GM21515 (cell line): ENCODE measurements at regions not wholly inside any gene's neighbourhood (a gene's known extent, or its start where the extent isn't known, plus 50 kb on each side); places are given as distances from the start of the nearest gene placed in this dataset.
"Not testable (repeated sequence)": the region's sequence is repeated elsewhere in the genome, so short reads cannot be mapped to it uniquely, and the experiment has no call there.

ENCODE experiments used
- ATAC-seq: cut with Tn5 transposase; IDR thresholded peaks from one replicate; pipeline ENCODE4 v1.9.1; 2021; ENCODE audit not compliant: unreplicated experiment

DNA sequence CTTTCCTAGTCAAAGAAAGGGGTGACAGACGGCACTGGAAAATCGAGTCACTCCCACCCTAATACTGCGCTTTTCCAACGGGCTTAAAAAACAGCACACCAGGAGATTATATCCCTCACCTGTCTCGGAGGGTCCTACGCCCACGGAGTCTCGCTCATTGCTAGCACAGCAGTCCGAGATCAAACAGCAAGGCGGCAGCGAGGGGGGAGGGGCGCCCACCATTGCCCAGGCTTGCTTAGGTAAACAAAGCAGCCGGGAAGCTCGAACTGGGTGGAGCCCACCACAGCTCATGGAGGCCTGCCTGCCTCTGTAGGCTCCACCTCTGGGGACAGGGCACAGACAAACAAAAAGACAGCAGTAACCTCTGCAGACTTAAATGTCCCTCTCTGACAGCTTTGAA, 280.7 kb downstream of the TFAP2A start:
- not testable (repeated sequence) for ATAC-seq

DNA sequence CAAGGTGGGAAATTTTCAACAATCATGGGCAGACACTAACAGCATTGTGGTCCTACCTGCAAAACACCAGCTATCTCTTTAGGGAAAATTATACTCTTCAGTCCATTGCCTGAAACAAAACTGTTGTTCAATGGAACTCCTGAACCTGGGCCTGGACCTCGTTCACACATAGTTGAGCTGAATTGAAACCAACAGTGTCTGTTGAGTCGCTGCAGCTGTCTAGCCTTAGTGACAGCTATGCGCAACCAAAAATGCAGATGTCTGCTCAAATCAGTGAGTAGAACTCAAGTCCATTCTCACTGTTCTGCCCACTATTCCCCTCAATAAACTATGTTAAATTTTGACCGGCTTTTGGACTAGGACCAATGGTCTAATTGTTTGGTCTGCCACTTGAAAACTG, 286.2 kb downstream of the TFAP2A start:
- ATAC-seq, result no peak

DNA sequence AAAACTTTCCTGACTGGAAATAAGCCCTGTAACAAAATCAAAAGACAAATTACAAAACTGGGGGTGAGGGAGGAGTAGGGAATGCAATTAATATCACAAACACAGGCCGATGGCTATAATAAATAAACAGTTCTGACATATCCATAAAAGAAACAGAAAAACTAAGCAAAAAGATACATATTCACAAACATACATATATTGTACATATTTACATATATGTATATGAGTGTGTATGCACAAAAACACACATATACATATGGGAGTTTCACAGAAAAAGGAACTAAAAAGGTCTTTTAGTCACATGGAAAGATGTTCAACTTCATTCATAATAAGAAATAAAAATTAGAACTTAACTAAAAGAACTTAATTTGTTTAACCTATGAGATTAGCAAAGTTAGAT, 292.7 kb downstream of the TFAP2A start:
- no peak for ATAC-seq

DNA sequence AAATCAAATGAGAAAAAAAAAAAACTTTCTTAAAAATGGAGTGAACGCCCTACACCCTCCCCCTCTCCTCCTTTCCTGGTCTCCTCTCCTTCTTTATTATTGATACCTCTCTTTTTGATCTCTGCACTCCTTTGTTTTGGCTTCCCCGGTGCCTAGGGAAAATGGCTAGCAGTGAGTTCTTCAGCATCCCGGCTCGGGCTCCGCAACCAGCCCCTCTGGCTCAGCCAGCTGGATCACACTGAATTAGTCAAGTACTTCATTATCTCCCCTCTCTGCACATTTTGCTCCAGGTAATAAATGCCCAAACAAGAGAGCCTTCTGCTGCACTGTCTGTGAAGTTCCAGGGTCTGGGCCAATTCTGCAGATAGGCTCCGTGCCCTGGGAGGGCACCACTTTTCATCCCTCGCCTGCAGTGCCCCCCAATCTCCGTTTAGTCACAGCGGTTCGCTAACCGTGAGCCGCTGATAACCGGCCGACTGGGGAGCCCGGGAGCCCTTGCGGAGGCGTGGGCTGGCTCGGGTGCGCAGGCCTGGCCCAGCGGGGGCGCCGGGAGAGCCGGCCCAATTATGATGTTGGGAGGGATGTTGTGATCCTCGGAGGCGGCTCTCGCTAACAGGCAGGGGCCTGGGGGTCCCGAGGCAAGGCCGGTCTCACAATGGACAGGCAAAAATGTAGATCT, 301.9 kb downstream of the TFAP2A start:
- ATAC-seq, result no peak

DNA sequence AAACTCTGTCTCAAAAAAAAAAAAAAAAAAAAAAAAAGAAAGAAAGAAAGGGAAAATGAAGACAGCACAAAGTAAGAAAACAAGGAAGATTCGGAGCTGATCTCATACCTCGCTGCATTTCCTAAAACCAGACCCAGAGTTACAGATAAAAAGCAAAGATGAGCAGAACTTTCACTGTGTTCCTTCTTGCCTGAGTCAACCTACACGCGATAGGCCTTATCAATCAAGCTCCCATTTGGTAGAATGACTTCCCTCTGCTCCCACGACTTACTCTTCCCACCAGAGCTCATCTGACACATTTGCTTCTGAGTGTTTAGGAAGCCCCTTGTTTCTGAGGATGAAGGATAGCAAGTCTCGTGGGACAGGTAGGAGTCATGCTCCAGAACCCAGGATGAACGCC, 302.9 kb downstream of the TFAP2A start:
- ATAC-seq, result no peak

DNA sequence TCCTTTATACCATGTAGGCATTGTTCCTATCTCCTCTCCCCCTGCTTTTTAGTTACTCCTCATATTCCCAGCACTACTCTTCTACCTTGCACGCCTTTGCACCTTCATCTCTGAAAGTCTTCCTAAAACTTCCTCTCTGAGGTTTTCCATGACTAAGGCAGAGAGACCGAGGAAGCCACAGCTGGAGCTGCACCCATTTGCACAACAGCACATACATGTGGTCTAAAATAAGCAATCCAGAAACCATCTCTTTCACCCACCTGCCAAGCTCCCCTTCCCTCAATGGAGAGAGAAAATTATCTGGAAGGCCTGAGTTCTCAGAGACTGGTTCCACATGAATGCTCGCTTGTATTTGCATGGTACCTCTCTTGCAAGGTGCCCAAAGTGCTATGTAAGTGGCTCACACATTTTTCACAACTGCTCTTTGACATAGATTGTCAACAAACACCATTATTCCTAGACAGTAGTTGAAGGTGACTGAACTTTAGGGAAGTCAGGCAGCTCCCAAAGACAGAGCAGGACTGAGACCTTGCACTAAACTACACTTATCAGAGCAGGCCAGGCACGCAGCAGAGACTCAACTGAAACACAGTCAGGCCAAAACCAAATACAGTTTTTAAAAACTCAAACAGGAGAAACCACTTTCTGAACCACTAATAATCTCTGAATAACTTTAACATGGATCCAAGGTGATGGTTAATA, 313.2 kb downstream of the TFAP2A start:
- no peak for ATAC-seq

DNA sequence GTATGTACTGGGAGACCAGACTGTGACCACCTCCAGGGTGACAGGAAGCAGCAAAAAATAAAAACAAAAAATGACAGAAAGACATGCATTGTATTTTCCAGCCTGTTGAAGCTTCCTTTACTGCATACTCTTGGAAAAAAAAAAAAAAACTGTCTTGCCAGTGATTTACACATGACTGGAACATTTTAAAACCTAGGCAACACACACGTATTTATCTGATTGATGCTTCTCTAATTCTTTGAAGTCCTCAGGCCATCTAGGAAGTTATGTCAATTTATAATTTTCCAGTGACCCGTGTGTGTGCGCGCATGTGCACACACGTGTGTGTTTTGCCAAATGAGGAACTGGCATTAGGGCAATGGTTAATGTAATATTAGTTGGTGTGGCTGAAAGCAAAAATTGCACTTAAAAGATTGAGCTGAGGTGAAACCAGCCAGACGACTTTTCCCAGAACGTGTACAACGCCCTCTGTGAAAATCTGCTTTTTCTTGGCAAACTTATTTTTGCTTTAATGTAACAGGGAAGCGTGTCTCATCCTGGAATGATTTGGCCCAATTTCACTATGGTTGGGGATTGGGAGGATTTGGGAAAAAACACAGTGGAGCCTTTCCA, 315.2 kb downstream of the TFAP2A start:
- ATAC-seq, result no peak

DNA sequence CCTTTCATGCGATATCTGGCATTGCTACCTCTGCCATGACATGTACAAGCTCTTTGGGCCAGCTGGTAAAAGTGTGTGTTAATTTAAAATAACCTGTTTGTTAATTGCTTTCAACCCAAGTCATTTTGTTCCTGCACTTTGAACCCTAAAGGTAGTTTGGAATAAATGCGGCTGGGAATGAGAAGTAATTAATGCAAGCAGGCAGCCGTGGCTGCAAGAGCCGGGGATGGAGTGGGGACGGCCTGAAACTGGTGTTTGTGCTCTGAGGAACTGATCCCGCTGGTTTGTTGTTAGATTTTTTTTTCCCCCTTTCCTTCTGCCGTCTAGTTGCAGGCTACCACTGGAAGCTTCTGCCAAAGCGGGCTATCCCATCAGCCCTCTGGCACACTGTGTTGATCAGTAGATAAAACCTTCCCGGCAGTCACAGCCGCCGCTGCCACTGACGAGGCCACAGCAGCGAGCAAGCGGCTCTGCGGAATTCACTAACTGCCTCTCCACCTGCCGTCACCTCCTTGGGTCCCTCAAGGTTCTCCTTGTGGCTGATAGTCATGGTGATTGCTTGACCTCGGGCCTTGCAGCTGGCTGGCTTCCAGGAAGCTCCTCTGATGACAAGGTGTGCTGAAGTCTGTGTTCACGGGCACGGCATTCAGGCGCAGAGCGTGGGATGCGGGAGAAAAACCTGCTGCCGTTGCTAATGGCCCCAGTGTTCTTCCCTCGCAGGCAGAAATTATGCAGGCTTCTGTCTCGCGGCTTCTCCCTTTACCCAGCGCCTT, 315.9 kb downstream of the TFAP2A start:
- ATAC-seq, result no peak

DNA sequence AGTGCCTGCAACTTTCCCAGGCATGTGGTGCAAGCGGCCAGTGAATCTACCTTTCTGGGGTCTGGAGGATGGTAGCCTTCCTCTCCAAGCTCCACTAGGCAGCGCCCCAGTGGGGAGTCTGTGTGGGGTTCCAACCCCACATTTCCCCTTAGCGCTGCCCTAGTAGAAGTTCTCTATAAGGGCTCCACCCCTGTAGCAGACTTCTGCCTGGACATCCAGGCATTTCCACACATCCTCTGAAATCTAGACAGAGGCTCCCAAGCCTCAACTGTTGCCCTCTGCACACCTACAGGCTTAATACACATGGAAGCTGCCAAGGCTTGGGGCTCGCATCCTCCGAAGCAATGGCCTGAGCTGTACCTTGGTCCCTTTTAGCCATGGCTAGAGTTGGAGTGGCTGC, 321.6 kb downstream of the TFAP2A start:
- no peak for ATAC-seq

DNA sequence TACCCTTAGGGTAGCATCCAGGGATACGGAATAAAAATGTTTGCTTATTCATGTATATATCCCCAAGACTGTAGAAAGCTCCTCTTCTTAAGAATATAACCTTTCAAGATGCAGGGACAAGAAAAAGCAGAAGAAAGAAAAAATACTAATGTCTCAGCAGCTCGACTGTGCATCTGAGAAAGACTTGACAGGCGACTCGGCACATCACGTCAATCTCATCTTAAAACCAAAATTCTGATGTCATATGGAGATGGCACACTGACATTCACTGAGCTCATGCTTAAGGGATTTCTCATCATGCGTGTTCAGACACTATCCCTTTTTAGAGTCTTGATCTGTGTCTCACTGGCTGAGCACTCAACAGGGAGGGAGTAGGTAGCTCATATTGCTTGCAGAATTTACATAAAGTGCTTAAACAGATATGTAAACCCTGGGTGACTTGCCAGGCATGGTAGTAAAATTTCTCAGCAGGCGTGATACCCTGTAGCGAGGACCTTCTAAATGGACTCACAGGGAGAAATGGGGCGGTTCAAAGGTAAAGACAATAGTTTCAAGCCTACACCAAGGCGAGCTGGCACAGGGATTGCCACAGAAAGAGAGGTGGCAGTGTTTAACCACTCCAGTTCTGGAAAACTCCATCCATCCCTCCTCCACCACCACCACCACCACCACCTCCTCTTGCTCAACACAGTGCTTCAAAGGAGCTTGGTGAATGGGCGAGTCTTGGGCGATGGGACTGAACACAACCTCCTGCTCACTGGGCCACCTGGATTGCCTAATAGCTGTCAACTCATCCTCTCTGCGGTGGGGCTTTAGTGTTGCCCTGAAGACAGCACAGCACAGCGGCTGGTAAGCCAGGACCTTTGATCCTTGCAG, 330.5 kb downstream of the TFAP2A start:
- ATAC-seq, result no peak

DNA sequence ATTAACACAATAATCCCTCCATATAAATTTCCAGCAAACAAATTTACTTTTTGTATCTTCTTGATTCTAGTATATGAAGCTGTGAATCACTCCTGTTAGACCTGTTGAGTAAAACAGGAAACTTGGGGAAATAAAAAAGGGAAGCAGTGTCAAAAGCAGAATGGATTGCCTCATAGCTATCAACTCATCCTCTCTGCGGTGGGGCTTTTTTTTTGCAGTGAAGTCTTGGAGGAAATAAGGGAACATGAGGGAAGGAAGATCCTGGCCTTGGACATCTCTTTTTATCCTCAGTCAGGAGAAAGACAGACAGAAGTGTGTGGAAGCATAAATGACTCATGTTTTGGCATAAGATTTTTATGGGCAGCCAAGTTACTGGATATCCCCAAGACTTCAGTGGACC, 332.5 kb downstream of the TFAP2A start:
- ATAC-seq, result no peak

DNA sequence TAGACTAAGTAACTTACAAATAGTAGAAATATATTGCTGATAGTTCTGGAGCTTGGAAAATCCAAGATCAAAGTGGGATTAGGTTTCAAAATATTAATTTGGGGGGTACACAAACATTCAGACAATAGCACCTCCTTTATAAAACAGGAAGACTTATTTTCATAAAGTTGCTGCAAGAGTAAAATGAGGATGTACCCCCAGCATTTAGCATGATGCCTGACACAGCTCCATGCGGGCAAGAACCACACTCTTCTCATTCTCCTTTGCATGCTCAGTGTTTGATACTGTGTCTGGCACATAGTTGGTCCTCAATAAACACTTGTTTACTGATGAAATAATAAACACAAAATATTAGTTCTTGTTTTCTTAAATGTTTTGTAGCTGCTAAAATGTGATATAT, 332.9 kb downstream of the TFAP2A start:
- no peak for ATAC-seq

DNA sequence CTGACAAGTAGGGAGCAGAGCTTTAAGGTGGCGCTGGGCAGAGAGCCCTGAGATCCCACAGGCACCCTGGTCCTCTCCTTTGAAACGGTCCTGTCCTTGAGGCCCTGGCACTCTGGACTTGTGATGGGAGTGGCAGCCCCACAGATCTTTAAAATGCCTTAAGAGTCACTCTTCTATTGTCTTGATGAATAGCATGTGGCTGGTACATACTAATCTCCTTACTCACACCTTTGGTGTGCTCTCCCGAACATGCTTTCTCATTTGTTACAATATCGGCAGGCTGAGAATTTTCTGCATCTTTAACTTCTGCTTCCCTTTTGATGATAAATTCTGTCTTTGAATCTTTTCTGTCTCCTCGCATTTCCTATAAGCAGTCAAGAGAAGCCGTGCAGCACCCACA, 333.8 kb downstream of the TFAP2A start:
- no peak for ATAC-seq

DNA sequence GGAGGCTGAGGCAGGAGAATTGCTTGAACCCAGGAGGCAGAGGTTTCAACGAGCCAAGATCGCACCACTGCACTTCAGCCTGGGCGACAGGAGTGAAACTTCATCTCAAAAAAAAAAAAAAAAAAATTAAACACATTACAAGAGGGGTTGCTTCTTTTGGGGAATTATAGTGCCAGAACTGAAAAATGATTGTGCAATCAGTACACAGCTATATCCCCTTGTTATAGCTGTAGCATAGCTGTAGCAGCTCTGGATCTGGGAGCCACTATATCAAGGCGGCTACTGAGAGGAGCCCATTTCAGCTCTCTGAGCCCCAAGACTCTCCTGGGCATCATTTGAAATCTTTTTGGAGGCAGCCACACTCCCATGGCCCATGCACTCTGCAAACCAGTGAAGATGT, 334.3 kb downstream of the TFAP2A start:
- ATAC-seq, result no peak

DNA sequence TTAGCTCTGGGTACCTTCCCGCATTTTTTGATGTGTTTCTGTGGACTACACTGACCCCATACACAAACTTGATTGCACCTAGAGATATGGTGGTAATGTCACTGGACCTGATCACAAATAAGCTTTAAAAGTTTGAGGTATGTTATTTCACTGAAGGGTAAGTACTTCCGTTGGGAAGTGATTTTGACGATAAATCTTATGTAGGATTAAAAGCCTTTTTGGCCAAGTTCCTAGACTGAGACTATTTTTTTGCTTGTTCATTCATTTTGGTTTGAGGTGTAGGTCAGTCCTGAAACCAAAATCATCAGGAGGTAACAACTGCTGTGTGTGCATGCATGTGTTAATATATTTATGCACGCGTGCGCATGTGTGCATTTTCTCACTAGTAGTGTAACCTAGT, 336.3 kb downstream of the TFAP2A start:
- ATAC-seq, result no peak

DNA sequence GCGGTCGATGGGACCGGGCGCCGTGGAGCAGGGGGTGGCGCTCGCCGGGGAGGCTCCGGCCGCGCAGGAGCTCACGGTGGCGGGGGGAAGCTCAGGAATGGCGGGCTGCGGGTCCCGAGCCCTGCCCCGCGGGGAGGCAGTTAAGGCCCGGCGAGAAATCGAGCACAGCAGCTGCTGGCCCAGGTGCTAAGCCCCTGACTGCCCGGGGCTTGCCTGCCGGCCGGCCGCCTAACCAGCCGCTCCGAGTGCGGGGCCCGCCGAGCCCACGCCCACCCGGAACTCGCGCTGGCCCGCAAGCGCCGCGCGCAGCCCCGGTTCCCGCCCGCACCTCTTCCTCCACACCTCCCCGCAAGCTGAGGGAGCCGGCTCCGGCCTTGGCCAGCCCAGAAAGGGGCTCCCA, 340.1 kb downstream of the TFAP2A start:
- not testable (repeated sequence) for ATAC-seq

DNA sequence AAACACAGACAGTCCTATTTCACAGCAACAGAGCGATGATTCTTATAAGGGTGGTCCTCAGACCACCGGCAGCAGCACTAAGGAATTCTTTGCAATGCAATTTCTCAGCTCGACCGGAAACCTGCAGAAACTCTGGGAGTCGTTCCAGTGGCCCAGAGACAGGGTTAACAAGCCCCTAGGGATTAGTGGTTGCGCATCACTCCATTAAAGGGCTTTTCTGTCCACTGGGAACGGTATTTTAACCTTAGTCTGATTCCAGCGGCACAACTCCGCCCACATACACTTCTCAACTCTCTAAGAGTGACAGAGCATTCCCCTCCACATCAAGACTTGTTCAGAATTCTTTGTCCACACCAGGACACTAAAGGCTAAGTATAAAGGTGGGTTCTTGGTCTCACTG, 341.5 kb downstream of the TFAP2A start:
- no peak for ATAC-seq

DNA sequence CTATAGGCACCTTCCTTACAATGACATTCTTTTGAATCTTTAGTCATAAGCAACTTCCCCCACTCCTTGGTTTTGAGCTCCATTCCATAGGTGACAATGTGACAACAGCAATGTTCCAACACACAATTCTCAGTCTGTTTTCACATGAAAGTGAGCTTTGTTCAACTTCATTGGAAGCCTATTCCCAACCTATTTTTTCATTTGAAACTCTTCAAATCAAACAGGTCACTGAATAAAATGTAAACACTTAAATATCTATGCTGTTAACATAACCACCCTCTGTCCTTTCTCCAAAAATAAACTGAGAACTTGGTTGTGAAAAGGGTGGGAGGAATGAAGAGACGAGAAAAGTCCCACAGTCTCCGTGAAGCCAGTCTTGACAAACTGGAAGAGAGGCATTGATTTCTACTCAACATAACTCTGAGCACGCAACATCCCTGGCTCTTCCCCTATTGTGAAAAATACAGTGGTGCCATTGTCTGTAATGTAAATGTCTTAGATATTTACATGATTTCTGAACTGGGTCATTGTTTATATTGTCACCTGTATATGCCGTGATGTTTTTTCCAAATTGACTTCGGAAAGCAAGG, 343.1 kb downstream of the TFAP2A start:
- ATAC-seq, result no peak

DNA sequence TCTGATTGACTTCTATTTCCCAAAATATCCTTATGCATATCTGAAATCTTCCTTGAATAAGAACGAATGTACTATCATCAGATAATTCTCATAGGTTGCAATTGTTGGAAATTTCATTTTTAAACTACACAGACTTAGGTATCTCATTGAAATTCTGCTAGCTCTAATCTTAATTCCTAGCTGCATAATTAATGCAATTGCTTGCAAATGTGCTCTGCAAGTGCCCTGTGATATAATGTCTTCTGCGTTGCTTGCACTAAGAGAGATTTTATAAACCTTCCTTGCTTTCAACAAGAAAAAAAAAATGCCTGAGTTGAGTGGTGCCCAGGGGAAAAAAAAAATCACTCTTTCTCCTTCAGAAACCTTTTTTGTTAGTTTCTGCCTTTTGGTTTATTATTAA, 354.9 kb downstream of the TFAP2A start:
- no peak for ATAC-seq

DNA sequence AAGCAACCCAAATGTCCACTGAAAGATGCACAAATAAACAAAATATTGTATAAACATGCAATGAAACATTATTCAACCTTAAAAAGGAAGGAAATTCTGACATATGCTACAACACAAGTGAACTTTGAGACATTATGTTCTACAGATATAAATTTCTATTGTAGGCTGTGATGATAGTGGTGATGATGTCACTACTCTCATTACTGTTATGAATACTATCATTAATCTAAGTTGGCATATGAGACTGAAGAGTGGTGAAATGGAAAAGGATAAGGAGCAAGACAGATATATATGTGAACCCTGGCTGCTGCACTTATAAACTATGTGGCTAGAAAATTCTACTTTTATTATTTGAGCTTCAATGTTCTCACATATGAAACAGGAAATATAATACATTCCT, 360.2 kb downstream of the TFAP2A start:
- no peak for ATAC-seq
